K562 (cell line): ENCODE measurements at regions not wholly inside any gene's neighbourhood (a gene's known extent, or its start where the extent isn't known, plus 50 kb on each side); places are given as distances from the start of the nearest gene placed in this dataset.

ENCODE experiments used
- CBX8 ChIP-seq: fragments of 200-600 bp; sonication (generic); IDR thresholded peaks from 2 replicates; pipeline ENCODE4 v1.6.1; 2012; ENCODE audit warnings: borderline replicate concordance, mixed run types, low read depth, mild to moderate bottlenecking, moderate library complexity, mixed read lengths, low read length, control low read depth, inconsistent platforms; ENCODE audit not compliant: poor library complexity, severe bottlenecking; ENCODE audit errors: extremely low read depth
- CREB1 ChIP-seq, 2 experiments: sonication (generic) in 1 of 2; formaldehyde crosslinking in 1 of 2; IDR thresholded peaks; 2 replicates each; pipeline versions ENCODE4 v1.6.1 to v1.8.0; 2012 to 2022; ENCODE audit warnings: inconsistent platforms in 1 of 2, mild to moderate bottlenecking in 1 of 2, missing genetic modification reagents in 1 of 2, moderate library complexity in 1 of 2
- CTCFL ChIP-seq: IDR thresholded peaks from 2 replicates; pipeline ENCODE4 v1.6.1; 2011; ENCODE audit warnings: borderline replicate concordance, low read depth, mild to moderate bottlenecking, moderate library complexity, low read length; ENCODE audit not compliant: insufficient read depth, poor library complexity, severe bottlenecking
- FOXJ3 ChIP-seq: sonication (generic); formaldehyde crosslinking; IDR thresholded peaks from 2 replicates; pipeline ENCODE4 v1.4.0; 2020; ENCODE audit warnings: mild to moderate bottlenecking, missing genetic modification reagents
- MNT ChIP-seq, 2 experiments: fragments of 450-650 bp; conservative IDR thresholded peaks; 2 replicates each; pipeline ENCODE4 v1.6.1; 2017; ENCODE audit warnings: mild to moderate bottlenecking in 2 of 2, moderate library complexity in 2 of 2
- RAD51 ChIP-seq: fragments of 450-650 bp; IDR thresholded peaks from 2 replicates; pipeline ENCODE4 v1.7.1; 2016; ENCODE audit warnings: low read depth, mild to moderate bottlenecking, borderline replicate concordance
- TEAD2 ChIP-seq: fragments of 450-650 bp; IDR thresholded peaks from 2 replicates; pipeline ENCODE4 v1.6.1; 2016; ENCODE audit warnings: missing genetic modification characterization, control low read depth, missing compliant biosample characterization
- YBX1 ChIP-seq: fragments of 450-650 bp; IDR thresholded peaks from 2 replicates; pipeline ENCODE4 v1.7.1; 2016; ENCODE audit warnings: mild to moderate bottlenecking
- ZBTB12 ChIP-seq: fragments of 250-450 bp; sonication (Bioruptor Pico); IDR thresholded peaks from 2 replicates; pipeline ENCODE4 v1.4.0; 2020
- ZNF347 ChIP-seq: fragments of 450-650 bp; formaldehyde crosslinking; IDR thresholded peaks from 2 replicates; pipeline ENCODE4 v1.4.0; 2020; ENCODE audit warnings: low read depth, mild to moderate bottlenecking, moderate library complexity
- ZNF764 ChIP-seq: fragments of 250-450 bp; sonication (Bioruptor Pico); IDR thresholded peaks from 2 replicates; pipeline ENCODE4 v1.4.0; 2020; ENCODE audit warnings: low read depth, mild to moderate bottlenecking, moderate library complexity
- TF ChIP-seq, protein P1 (sequence below): fragments of 450-650 bp; IDR thresholded peaks from 2 replicates; pipeline ENCODE4 v1.7.0; 2016; ENCODE audit warnings: borderline replicate concordance
- TF ChIP-seq, protein P2 (sequence below), 3 experiments: IDR thresholded peaks in 2 of 3; conservative IDR thresholded peaks in 1 of 3; 2 replicates each; pipeline ENCODE4 v1.5.1; 2011 to 2012; ENCODE audit warnings: low read length in 3 of 3, mild to moderate bottlenecking in 3 of 3, control low read depth in 2 of 3, improper control_type of control experiment in 1 of 3, inconsistent platforms in 1 of 3, low read depth in 1 of 3, mixed read lengths in 1 of 3, moderate library complexity in 1 of 3; ENCODE audit not compliant: insufficient read depth in 2 of 3

- TF ChIP-seq MNT (conservative IDR thresholded peaks at IDR 0.05) (no peak), ZNF347 (CRISPR knock-in tag) (no peak), YBX1 (no peak), TEAD2 (tag) (no peak), CTCFL (no peak), CBX8 (no peak), ZNF764 (CRISPR knock-in tag) (no peak), FOXJ3 (CRISPR knock-in tag) (no peak), CREB1 (IDR thresholded peaks at IDR 0.05) (no peak), CREB1 (CRISPR knock-in tag; IDR thresholded peaks at IDR 0.05) (no peak), ZBTB12 (CRISPR knock-in tag) (no peak), RAD51 (no peak)
- TF ChIP-seq, protein P1, sequence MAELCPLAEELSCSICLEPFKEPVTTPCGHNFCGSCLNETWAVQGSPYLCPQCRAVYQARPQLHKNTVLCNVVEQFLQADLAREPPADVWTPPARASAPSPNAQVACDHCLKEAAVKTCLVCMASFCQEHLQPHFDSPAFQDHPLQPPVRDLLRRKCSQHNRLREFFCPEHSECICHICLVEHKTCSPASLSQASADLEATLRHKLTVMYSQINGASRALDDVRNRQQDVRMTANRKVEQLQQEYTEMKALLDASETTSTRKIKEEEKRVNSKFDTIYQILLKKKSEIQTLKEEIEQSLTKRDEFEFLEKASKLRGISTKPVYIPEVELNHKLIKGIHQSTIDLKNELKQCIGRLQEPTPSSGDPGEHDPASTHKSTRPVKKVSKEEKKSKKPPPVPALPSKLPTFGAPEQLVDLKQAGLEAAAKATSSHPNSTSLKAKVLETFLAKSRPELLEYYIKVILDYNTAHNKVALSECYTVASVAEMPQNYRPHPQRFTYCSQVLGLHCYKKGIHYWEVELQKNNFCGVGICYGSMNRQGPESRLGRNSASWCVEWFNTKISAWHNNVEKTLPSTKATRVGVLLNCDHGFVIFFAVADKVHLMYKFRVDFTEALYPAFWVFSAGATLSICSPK: no peak
- TF ChIP-seq, protein P2, sequence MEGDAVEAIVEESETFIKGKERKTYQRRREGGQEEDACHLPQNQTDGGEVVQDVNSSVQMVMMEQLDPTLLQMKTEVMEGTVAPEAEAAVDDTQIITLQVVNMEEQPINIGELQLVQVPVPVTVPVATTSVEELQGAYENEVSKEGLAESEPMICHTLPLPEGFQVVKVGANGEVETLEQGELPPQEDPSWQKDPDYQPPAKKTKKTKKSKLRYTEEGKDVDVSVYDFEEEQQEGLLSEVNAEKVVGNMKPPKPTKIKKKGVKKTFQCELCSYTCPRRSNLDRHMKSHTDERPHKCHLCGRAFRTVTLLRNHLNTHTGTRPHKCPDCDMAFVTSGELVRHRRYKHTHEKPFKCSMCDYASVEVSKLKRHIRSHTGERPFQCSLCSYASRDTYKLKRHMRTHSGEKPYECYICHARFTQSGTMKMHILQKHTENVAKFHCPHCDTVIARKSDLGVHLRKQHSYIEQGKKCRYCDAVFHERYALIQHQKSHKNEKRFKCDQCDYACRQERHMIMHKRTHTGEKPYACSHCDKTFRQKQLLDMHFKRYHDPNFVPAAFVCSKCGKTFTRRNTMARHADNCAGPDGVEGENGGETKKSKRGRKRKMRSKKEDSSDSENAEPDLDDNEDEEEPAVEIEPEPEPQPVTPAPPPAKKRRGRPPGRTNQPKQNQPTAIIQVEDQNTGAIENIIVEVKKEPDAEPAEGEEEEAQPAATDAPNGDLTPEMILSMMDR (IDR thresholded peaks at IDR 0.05 in 2 of 3, conservative IDR thresholded peaks at IDR 0.05 in 1 of 3; ENCODE audit: insufficient read depth in 2 of 3, low read depth in 1 of 3, low read length in 3 of 3): no peak
Observed at GRCh38 chr3:65144791-65145351, 457.1 kb upstream of the ADAMTS9 start (continued).
